ENCODE measurements at regions not wholly inside any gene's neighbourhood (a gene's known extent, or its start where the extent isn't known, plus 50 kb on each side); places are given as distances from the start of the nearest gene placed in this dataset.

DNA sequence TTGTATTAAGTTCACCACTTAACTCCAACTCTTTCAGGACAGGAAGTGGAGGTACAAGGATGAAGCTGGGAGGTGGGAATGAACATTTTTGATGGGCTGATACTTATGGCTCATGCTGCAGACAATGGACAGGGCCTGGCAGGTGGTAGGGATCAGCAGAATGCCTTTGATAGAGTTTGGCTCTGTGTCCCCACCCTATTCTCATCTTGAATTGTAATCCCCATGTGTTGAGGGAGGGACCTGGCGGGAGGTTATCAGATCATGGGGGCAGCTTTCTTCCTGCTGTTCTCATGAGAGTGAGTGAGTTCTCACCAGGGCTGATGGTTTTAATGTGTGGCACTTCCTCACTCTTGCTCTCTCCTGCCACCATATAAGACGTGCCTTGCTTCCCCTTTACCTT, 87.3 kb upstream of the PRLR start (continued):
- TF ChIP-seq ETV5 (CRISPR knock-in tag; IDR thresholded peaks at IDR 0.05; ENCODE audit: borderline replicate concordance) (no peak), MEF2D (CRISPR knock-in tag; IDR thresholded peaks at IDR 0.05) (no peak), ZNF101 (CRISPR knock-in tag; IDR thresholded peaks at IDR 0.05; ENCODE audit: borderline replicate concordance, low read depth) (no peak), ZBTB7B (CRISPR knock-in tag; IDR thresholded peaks at IDR 0.05) (no peak)

DNA sequence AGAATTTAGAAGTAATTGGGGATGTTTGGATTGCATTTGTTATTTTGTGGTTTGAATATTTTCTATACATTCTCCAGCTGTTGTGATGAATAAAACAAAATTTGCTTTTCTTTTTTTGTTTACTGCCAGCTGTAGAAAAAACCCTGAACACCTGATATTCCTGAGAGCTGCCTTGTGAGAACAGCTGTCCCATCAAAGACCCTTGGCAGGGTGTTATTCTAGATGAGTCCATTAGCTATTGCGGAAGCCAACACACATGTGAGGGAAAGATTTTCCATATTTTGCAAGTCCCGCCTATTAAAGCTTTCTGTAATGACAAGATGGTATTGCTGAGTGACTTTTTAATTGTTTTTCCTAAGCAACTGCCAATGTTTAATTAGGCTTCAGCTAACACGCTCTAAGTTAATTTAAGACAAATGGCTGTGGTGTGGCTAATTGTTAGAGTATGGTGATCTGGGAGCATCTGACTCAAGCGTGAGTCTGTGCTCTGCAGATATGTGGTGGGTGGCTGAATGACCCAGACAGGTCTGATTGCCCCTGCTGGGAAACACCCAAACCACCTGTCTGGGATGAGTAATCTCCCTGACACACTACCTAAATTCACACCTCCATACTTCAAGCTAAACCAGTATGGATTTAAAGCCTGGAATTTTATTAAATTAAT, 86.5 kb upstream of the PRLR start:
- no peaks in the 10 kb centered on the region for H4K20me1 ChIP-seq (ENCODE audit: insufficient read depth, low read length)
- intact Hi-C loops (cut with micrococcal nuclease; ENCODE audit: unreplicated experiment) = no loop called here
- no peak for TF ChIP-seq ARNT2 (CRISPR knock-in tag; IDR thresholded peaks at IDR 0.05; ENCODE audit: low read depth)
- TF ChIP-seq ZFYVE20 (CRISPR knock-in tag; IDR thresholded peaks at IDR 0.05; ENCODE audit: borderline replicate concordance, low read depth) = no peak
- TF ChIP-seq, protein P1, sequence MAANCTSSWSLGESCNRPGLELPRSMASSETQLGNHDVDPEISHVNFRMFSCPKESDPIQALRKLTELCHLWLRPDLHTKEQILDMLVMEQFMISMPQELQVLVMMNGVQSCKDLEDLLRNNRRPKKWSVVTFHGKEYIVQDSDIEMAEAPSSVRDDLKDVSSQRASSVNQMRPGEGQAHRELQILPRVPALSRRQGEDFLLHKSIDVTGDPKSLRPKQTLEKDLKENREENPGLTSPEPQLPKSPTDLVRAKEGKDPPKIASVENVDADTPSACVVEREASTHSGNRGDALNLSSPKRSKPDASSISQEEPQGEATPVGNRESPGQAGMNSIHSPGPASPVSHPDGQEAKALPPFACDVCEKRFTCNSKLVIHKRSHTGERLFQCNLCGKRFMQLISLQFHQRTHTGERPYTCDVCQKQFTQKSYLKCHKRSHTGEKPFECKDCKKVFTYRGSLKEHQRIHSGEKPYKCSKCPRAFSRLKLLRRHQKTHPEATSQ (CRISPR knock-in tag; IDR thresholded peaks at IDR 0.05; ENCODE audit: borderline replicate concordance) = no peak
- TF ChIP-seq TARDBP (CRISPR knock-in tag; IDR thresholded peaks at IDR 0.05) = no peak
- TF ChIP-seq NKX3-1 (CRISPR knock-in tag; IDR thresholded peaks at IDR 0.05) = no peak
- TF ChIP-seq ZNF24 (IDR thresholded peaks at IDR 0.05) = no peak
- TF ChIP-seq TSC22D2 (CRISPR knock-in tag; IDR thresholded peaks at IDR 0.05; ENCODE audit: borderline replicate concordance) = no peak
- TF ChIP-seq, protein P2, sequence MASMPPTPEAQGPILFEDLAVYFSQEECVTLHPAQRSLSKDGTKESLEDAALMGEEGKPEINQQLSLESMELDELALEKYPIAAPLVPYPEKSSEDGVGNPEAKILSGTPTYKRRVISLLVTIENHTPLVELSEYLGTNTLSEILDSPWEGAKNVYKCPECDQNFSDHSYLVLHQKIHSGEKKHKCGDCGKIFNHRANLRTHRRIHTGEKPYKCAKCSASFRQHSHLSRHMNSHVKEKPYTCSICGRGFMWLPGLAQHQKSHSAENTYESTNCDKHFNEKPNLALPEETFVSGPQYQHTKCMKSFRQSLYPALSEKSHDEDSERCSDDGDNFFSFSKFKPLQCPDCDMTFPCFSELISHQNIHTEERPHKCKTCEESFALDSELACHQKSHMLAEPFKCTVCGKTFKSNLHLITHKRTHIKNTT (CRISPR knock-in tag; IDR thresholded peaks at IDR 0.05) = no peak
- TF ChIP-seq FOXK2 (IDR thresholded peaks at IDR 0.05) = no peak
- no peaks in the 10 kb centered on the region for H3K36me3 ChIP-seq (replicated peaks in 1 of 2; ENCODE audit: control insufficient read depth in 1 of 2, insufficient read depth in 2 of 2, low read length in 2 of 2)
- ChIA-PET CTCF (ENCODE audit: low intra/inter-chr PET ratio, low total read pairs) (no interaction called here), POLR2A (no interaction called here)
- H3K9ac ChIP-seq (ENCODE audit: insufficient read depth, low read depth, low read length) = no peak overlapping the region
- no peaks in the 10 kb centered on the region for H3K9me3 ChIP-seq (ENCODE audit: low read length)
- DNase-seq (ENCODE audit: low spot score) = no peak
- no peak overlapping the region for H3K4me3 ChIP-seq (replicated peaks in 1 of 3; ENCODE audit: insufficient read depth in 1 of 3, low read depth in 2 of 3, low read length in 3 of 3)
- no peak overlapping the region for H3K4me2 ChIP-seq (ENCODE audit: low read depth, low read length)
- no peak for ATAC-seq
- FAIRE-seq = no peak
- no peak overlapping the region for H3K27ac ChIP-seq (ENCODE audit: extremely low read length, insufficient read depth, low read length)
- H2AFZ ChIP-seq (ENCODE audit: low read length) = no peak overlapping the region
- BruUV-seq (replicated peaks) = no TSS peak
- no peaks in the 10 kb centered on the region for H3K79me2 ChIP-seq (ENCODE audit: insufficient read depth, low read length)
- H3K4me1 ChIP-seq (ENCODE audit: insufficient read depth, low read length) = no peaks in the 10 kb centered on the region
- in situ Hi-C loops (cut with HindIII; ENCODE audit: extremely low pct_ligation_motif_present, low pct_unique_long_range_greater_than_20kb) = no loop called here
- no peaks in the 10 kb centered on the region for H3K27me3 ChIP-seq (ENCODE audit: control insufficient read depth in 1 of 2, insufficient read depth in 2 of 2, low read length in 2 of 2)
- WGBS (ENCODE audit: low lambda C conversion rate) = 52% methylated on average over 4 of the region's 4 CpGs

Data from HepG2 (cell line).